Spleen (tissue), 7 donors: ENCODE measurements at regions not wholly inside any gene's neighbourhood (a gene's known extent, or its start where the extent isn't known, plus 50 kb on each side); places are given as distances from the start of the nearest gene placed in this dataset.

Source experiments
- POLR2A ChIP-seq, 3 donors: fragments of 450-650 bp; IDR thresholded peaks; one replicate each; pipeline ENCODE4 v1.5.1; 2017; ENCODE audit warnings: antibody characterized with exemption in 3 of 3, mild to moderate bottlenecking in 1 of 3
- POLR2AphosphoS5 ChIP-seq, 3 donors: sonication (generic); formaldehyde crosslinking; IDR thresholded peaks; one replicate each; pipeline ENCODE4 v1.5.1; 2017; ENCODE audit warnings: antibody characterized with exemption in 3 of 3
- TF ChIP-seq, protein P1 (sequence below), 11 experiments: fragments of 200-600 bp in 7 of 11; fragments of 450-650 bp in 4 of 11; sonication (generic) in 4 of 11; IDR thresholded peaks in 8 of 11; conservative IDR thresholded peaks in 3 of 11; 1 replicate in 7 of 11; 2 replicates in 4 of 11; pipeline versions ENCODE4 v1.4.0 to v1.8.0; 2016 to 2021; ENCODE audit warnings: antibody characterized with exemption in 11 of 11, inconsistent platforms in 4 of 11, mild to moderate bottlenecking in 1 of 11
- donor health status: DM: no; HTN: no; CAD: no; lungs with moderate emphysema.
- donor health status: DM: no; HTN: no; CAD: no.
- donor health status: DM: no; HTN: no; CAD: no.

DNA sequence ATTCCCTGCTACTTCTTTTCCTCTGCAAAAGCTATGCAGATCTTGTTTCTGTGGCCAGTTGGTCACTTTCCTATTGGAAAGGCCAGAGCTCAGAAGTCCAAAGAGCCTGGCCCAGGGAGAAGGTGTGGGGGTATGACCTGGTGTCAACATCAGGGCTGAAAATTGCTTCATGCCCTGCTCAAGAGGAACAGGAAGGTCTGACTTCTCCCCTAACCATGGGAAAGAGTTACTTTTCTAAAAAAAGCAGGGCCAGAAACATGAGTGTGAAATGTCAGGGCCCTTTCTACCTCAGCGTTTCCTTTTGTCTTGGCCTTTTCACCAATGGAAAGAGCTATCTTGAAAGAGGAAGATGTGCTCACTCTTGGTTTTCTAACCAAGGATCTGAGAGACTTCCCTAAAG, 117.4 kb downstream of the MAFB start:
- TF ChIP-seq, protein P1, sequence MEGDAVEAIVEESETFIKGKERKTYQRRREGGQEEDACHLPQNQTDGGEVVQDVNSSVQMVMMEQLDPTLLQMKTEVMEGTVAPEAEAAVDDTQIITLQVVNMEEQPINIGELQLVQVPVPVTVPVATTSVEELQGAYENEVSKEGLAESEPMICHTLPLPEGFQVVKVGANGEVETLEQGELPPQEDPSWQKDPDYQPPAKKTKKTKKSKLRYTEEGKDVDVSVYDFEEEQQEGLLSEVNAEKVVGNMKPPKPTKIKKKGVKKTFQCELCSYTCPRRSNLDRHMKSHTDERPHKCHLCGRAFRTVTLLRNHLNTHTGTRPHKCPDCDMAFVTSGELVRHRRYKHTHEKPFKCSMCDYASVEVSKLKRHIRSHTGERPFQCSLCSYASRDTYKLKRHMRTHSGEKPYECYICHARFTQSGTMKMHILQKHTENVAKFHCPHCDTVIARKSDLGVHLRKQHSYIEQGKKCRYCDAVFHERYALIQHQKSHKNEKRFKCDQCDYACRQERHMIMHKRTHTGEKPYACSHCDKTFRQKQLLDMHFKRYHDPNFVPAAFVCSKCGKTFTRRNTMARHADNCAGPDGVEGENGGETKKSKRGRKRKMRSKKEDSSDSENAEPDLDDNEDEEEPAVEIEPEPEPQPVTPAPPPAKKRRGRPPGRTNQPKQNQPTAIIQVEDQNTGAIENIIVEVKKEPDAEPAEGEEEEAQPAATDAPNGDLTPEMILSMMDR (IDR thresholded peaks at IDR 0.05 in 8 of 11, conservative IDR thresholded peaks at IDR 0.05 in 3 of 11): no peak
- TF ChIP-seq POLR2A (IDR thresholded peaks at IDR 0.05): no peak
- TF ChIP-seq POLR2AphosphoS5 (IDR thresholded peaks at IDR 0.05): peak in 1 of 3 donors; percentile 10
